Urinary bladder (tissue), 3 donors: ENCODE measurements at regions not wholly inside any gene's neighbourhood (a gene's known extent, or its start where the extent isn't known, plus 50 kb on each side); places are given as distances from the start of the nearest gene placed in this dataset.
A peak's percentile ranks its signal among the peaks of the same experiment; 100 is the strongest.

Source experiments
- DNase-seq: peaks from one replicate; pipeline ENCODE4 v3.0.0-alpha.2; 2015; ENCODE audit errors: extremely low spot score
- H3K27ac ChIP-seq: one replicate; pipeline ENCODE4 v1.5.1; 2013; ENCODE audit warnings: low read depth, mild to moderate bottlenecking, moderate library complexity
- H3K36me3 ChIP-seq: one replicate; pipeline ENCODE4 v1.6.1; 2013; ENCODE audit warnings: mild to moderate bottlenecking, moderate library complexity; ENCODE audit not compliant: insufficient read depth
- H3K4me1 ChIP-seq: one replicate; pipeline ENCODE4 v1.6.1; 2013; ENCODE audit warnings: mild to moderate bottlenecking, moderate library complexity; ENCODE audit not compliant: insufficient read depth
- H3K4me3 ChIP-seq: one replicate; pipeline ENCODE4 v1.5.1; 2013; ENCODE audit warnings: low read depth, low read length
- WGBS: extraction: QIAGEN DNeasy Blood & Tissue Kit; methylation state at CpG from one replicate; pipeline ENCODE4 v1.1.7; 2013; 5-methylcytosine and 5-hydroxymethylcytosine counted together
- donor health status: healthy with polysubstance abuse.
- donor health status: healthy.

DNA sequence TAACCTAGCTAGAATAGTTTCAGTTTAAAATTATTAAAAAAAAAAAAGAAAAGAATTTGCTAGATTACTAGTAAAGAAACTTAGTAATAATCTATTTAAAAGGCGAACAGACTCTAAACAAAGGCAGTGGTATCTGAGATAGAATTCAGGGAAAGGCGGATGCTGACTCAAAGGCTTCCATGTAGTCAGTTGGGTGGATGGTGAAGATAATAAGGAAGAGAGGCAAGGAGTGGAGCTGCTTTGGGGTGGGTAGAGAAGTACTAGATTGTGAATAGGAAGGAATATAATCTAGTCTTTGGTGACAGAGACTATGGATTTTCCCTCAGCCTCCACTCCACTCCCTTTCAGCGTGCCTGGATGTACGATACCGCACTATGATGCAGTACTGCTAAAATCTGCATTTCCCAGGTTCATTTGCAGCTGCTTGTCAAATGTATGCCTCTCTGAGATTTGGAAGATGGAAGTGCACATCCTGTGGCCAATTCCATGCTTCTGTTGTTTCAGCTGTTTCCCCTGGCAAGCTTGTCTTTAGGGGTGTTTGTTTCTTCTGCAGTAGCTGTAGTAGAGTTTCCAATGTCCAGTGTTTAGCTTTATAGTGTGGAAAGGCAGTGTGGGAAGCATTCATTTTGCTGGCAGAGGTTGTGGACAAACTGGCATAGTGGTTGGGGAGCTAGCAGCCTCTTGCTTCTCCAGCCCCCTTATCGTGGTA, 184.6 kb upstream of the NRIP1 start:
- 93% methylated on average over 6 of the region's 6 CpGs for WGBS
- H3K4me1 ChIP-seq, result no peaks in the 10 kb centered on the region
- H3K27ac ChIP-seq, result no peak overlapping the region
- no peak overlapping the region for H3K4me3 ChIP-seq
- no peaks in the 10 kb centered on the region for H3K36me3 ChIP-seq
- DNase-seq, result no peak

DNA sequence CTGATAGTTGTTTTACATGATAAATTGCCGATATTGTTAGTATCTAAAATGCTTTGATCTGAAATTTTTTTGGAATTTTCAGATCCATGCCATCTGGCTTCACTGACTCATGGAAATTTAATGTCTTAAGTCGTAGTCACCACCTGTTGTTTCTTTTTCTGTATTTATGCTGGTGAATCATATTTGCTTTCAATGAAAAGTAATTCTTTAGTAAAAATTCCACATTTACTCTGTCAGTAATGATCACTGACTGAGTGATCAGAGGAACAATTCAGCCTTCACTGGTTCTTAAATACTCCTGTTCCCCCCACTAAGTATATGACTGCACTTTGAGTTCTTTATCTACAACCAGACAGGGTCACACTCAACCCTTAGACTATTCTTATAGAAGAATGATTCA, 185.6 kb upstream of the NRIP1 start:
- no peak overlapping the region for H3K27ac ChIP-seq
- WGBS, result 70% methylated on average over 2 of the region's 2 CpGs
- DNase-seq, result no peak
- no peak overlapping the region for H3K4me3 ChIP-seq
- no peaks in the 10 kb centered on the region for H3K4me1 ChIP-seq
- H3K36me3 ChIP-seq, result no peaks in the 10 kb centered on the region

DNA sequence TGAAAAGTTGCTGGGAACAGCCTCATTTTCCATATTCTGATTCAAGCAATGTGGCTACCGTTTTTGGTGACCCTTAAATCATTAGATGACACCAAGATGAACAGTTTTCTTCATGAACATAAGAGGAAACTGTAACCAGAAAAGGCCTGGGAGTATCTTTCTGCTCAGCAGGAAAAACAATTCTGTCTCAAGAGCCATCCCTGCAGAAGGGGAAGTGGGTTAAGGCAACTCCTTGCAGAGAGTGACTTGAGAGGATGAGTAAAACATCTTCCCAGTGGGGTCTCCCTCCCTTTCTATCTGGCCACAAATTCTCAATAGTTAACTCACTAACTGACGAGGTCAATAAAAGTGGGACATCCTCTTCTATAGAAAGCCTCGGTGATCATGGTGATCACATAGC, 187.6 kb upstream of the NRIP1 start:
- DNase-seq, result no peak
- H3K27ac ChIP-seq, result no peak overlapping the region
- no peaks in the 10 kb centered on the region for H3K4me1 ChIP-seq
- H3K4me3 ChIP-seq, result no peak overlapping the region
- WGBS, result 73% methylated on average over 3 of the region's 3 CpGs
- no peaks in the 10 kb centered on the region for H3K36me3 ChIP-seq

DNA sequence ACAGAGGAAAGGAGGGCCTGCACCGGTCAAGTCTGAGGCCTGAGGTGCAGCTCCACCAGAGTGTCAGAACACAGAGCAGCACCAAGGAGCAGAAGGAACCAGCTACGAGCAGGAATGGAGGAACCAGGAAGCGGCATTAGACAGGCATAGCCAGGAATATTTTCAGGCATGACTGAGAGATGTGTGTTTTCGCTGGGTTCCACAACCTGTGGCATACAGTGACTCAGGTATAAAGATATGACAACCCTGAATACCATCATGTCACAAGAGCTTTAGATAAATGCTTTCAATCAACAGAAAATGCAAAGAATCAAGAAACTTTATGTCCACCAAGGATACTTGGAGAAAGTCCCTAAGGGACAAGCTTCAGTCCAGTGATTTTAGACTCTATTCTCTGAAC, 189.3 kb upstream of the NRIP1 start:
- DNase-seq, result no peak
- 96% methylated on average over 4 of the region's 4 CpGs for WGBS
- no peaks in the 10 kb centered on the region for H3K36me3 ChIP-seq
- no peaks in the 10 kb centered on the region for H3K4me1 ChIP-seq
- no peak overlapping the region for H3K4me3 ChIP-seq
- no peak overlapping the region for H3K27ac ChIP-seq

DNA sequence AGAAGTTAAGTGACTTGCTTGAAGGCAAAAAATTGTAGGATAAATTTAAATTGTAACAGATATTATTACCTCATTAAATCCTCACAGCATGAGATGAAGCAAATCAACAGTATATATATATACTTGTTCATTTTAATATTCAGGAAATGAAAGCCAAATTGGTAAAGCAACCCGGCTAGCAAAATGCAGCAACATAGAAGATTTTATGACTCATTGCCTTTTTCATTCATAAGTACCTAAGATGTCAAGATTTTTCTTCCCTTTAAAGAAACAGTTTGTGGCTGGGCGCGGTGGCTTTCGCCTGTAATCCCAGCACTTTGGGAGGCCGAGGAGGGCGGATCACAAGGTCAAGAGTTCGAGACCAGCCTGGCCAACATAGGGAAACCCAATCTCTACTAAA, 190.5 kb upstream of the NRIP1 start:
- Histone ChIP-seq H3K36me3 (no peaks in the 10 kb centered on the region), H3K4me1 (no peaks in the 10 kb centered on the region), H3K27ac (no peak overlapping the region), H3K4me3 (no peak overlapping the region)
- DNase-seq, result no peak
- 88% methylated on average over 7 of the region's 7 CpGs for WGBS

DNA sequence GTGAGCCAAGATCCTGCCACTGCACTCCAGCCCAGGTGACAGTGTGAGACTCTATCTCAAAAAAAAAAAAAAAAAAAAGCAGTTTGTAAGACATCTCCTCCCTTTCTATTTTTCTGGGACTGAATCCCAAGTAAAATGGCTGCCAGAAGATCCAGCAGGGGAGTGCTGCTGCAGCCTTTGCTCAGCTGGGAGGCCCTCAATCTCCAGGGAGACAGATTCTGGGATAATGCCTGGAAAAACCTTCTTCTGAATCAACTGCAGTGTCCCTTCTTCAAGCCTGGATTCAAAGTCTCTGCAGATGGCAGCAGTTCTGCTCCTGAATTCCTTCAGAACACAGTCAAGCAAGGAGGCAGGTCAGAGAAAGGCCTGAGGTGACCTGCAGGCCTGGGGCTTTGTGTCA, 191.0 kb upstream of the NRIP1 start:
- no peaks in the 10 kb centered on the region for H3K36me3 ChIP-seq
- H3K27ac ChIP-seq, result no peak overlapping the region
- H3K4me3 ChIP-seq, result no peak overlapping the region
- DNase-seq, result no peak
- no peaks in the 10 kb centered on the region for H3K4me1 ChIP-seq

DNA sequence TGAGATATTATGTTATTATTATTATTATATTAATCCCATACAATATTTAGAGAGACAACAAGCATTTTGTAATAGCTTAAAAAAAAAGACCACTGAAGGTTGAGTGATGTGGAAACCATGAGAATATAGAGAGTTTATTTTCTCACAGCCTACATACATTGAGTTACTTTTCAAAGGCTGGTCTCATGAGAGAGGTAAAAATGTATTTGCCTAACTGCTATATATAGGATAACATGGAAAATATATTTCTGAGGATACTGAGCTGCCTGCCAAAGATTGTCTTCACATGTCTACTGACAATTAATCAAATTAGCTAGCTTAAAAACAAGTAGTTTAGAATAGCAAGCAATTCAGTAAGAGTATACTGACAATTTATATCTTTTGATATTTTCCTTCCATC, 192.2 kb upstream of the NRIP1 start:
- H3K4me1 ChIP-seq, result no peaks in the 10 kb centered on the region
- no peak for DNase-seq
- H3K27ac ChIP-seq, result no peak overlapping the region
- H3K4me3 ChIP-seq, result no peak overlapping the region
- H3K36me3 ChIP-seq, result no peaks in the 10 kb centered on the region

DNA sequence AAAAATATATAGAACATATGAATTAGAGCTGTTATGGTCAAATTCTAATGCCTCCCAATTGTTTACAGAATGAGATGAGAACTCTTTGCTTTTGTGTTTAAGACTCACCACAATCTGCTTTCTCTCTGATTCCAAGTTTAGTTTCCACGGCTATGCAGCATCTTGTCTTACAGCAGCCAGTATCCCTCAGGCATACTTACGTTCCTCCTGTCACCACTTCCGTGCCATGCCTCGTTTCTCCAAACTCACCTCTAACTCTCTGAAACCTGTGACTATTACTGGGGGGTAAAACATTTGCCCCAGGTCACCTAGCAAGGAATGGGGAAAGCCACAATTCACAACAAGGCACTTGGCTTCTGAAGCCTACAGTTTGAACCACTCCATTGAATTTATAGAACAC, 192.8 kb upstream of the NRIP1 start:
- H3K4me1 ChIP-seq, result no peaks in the 10 kb centered on the region
- no peak overlapping the region for H3K4me3 ChIP-seq
- no peak overlapping the region for H3K27ac ChIP-seq
- no peaks in the 10 kb centered on the region for H3K36me3 ChIP-seq
- no peak for DNase-seq
- 69% methylated on average over 4 of the region's 4 CpGs for WGBS

DNA sequence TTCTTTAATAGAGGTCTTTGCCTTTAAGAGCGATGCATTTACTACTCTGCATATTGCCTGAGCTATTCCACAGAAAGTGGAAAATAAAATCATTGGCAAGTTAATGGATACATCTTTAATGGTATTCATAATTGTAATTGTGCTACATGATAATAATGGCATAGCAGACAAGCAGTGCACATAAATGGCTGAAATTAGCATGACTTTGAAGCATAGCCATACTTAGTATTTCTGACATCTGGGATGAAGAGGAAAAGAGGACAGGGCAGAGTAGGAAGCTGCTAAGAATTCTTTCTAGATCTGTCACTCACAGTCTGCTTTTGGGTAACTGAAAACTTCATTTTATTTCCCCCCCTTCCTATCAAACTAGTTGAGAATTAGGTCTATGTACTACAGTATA, 195.0 kb upstream of the NRIP1 start:
- H3K27ac ChIP-seq, result no peak overlapping the region
- no peak for DNase-seq
- no peaks in the 10 kb centered on the region for H3K4me1 ChIP-seq
- WGBS, result 100% methylated on average over 1 of the region's 1 CpG
- no peak overlapping the region for H3K4me3 ChIP-seq
- no peaks in the 10 kb centered on the region for H3K36me3 ChIP-seq

DNA sequence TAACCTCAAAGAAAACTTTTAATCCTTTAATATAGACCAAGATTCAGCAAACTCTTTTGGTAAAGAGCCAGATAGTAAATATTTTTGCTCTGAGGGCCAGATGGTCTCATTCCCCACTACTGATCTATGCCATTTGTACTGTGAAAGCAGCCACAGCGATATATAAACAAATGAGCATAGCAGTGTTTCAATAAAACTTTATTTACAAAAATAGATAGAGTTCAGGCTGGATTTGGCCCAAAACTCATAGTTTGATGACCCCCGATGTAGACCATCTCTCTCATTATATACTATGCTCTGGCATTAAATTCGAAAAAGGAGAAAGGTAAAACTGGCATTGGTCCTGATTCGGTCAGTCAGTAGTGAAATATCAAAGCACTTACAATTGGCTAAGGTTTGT, 195.8 kb upstream of the NRIP1 start:
- no peak overlapping the region for H3K4me3 ChIP-seq
- no peaks in the 10 kb centered on the region for H3K36me3 ChIP-seq
- H3K4me1 ChIP-seq, result no peaks in the 10 kb centered on the region
- no peak for DNase-seq
- WGBS, result 85% methylated on average over 4 of the region's 4 CpGs
- no peak overlapping the region for H3K27ac ChIP-seq

DNA sequence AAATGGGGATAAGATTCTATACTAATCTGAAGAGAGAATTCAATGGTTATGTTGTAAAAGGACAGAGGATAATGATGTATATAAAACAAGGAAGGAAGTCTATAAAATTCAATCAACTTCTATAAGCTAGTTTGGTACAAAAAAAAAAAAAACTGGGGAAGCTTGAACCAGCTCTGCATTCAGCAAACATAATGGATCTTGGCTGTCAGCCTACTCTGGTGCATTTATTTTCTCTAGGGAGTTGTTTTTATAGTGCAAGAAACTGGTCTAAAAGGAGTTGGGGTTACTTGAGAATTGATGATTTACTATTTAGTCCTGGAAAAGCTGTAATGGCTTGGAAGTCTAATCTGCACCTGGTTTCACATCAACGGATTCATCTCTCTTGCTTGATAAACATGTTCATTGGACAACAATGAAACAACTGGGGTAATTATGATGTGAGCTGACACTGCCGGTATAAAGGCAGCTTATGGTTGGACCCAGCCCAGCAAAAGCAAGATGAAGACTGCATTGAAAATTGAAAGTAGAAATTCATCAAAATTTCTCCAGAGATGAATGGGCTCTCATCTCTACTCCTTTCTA, 199.4 kb upstream of the NRIP1 start:
- peak; percentile 47 for DNase-seq
- no peak overlapping the region for H3K4me3 ChIP-seq
- H3K4me1 ChIP-seq, result no peaks in the 10 kb centered on the region
- H3K36me3 ChIP-seq, result no peaks in the 10 kb centered on the region
- WGBS, result 46% methylated on average over 2 of the region's 2 CpGs
- no peak overlapping the region for H3K27ac ChIP-seq

DNA sequence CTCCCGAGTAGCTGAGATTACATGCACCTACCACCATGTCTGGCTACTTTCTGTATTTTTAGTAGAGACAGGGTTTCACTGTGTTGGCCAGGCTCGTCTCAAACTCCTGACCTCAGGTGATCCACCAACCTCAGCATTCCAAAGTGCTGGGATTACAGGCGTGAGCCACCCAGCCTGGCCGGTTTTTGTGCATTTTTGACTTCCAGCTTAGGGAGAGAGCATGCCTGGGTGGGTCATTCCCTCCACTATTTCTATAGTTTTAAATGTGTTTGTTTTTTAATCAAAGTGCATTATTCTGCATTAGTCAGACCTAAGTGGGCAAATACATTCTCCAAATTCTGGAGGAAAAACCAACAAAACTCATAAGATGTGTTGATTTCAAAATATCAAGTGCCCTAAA, 207.4 kb upstream of the NRIP1 start:
- Histone ChIP-seq H3K4me1 (no peaks in the 10 kb centered on the region), H3K4me3 (no peak overlapping the region), H3K36me3 (no peaks in the 10 kb centered on the region), H3K27ac (no peak overlapping the region)
- 84% methylated on average over 4 of the region's 4 CpGs for WGBS
- DNase-seq, result no peak

DNA sequence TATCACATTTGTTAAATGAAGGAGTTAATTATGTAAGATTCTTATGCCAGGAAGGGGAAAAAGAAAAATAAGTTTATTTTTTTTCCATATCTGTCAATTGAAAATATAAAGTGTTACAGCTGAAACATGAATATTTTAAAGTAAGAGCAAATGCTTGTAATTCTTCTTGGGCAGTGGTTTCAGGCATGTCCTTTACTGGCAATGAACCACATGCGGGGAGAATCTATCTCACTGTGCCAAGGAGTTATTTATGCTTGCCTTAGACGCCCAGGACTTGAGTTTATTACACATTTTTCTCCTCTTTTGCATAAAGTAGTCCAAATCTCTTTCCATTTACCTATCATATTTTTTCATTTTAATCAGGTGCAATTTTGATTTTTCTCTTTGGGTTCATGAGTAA, 207.8 kb upstream of the NRIP1 start:
- no peak for DNase-seq
- H3K4me1 ChIP-seq, result no peaks in the 10 kb centered on the region

DNA sequence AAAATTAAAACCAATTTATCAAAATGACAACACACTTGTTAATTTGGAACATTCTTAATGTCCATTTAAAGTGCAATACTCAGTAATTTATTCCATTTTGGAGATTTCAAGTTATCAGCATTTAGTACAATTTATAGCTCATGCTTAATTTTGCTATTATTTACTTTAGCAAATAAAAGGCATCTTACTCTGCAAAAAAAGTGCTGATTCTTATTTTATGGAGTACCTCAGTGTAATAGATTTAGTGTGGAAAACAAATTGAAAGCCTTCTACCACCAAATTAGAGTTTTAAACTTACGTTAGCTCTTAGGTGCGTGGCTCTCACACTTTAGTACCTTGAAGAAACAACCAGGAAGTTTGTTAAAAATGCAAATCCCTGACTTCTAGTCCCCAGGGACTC, 208.4 kb upstream of the NRIP1 start:
- Histone ChIP-seq H3K4me1 (no peaks in the 10 kb centered on the region), H3K36me3 (no peaks in the 10 kb centered on the region), H3K27ac (no peak overlapping the region), H3K4me3 (no peak overlapping the region)
- no peak for DNase-seq
- 98% methylated on average over 2 of the region's 2 CpGs for WGBS

More for the DNA sequence above, 207.8 kb upstream of the NRIP1 start:
- H3K4me3 ChIP-seq, result no peak overlapping the region
- H3K27ac ChIP-seq, result no peak overlapping the region
- WGBS, result 27% methylated on average over 2 of the region's 2 CpGs
- H3K36me3 ChIP-seq, result no peaks in the 10 kb centered on the region
